ENCODE measurements at regions not wholly inside any gene's neighbourhood (a gene's known extent, or its start where the extent isn't known, plus 50 kb on each side); places are given as distances from the start of the nearest gene placed in this dataset.

DNA sequence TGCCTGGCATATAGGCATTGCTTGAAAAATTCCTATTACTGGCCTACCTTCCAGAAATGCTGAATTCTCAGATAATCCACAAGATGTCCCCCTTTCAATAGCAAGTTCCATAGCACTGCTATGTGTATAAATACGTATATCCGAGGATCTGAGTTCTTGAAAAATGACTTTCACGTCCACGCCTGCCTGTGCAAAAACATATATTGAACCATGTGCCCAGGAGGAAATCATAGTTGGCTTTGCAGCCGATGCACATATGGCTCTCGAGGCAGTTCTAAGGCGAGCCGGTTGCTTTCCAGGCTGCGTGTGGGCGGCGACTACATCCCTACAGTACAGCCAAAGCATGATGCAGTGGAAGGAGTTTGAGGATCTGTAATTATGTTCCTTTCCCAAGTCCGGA is 55.4 kb upstream of the ESX1 start:
- no peak overlapping the region for H3K4me3 Mint-ChIP-seq
- no peaks in the 10 kb centered on the region for H3K36me3 ChIP-seq (replicated peaks in 1 of 2; ENCODE audit: control insufficient read depth in 1 of 2, insufficient read depth in 2 of 2, low read length in 2 of 2)
- 28% methylated on average over 2 of the region's 12 CpGs for WGBS (ENCODE audit: insufficient coverage)

GRCh38 chrX:104309169-104309568 is 54.4 kb upstream of the ESX1 start:
- Histone ChIP-seq H2AFZ (ENCODE audit: insufficient read depth, low read depth, low read length, poor library complexity, severe bottlenecking) (no peak overlapping the region), H3K36me3 (replicated peaks in 1 of 2; ENCODE audit: control insufficient read depth in 1 of 2, insufficient read depth in 2 of 2, low read length in 2 of 2) (no peaks in the 10 kb centered on the region), H3K4me2 (replicated peaks; ENCODE audit: extremely low read depth, low read length, poor library complexity, severe bottlenecking) (no peak overlapping the region), H3K4me3 (replicated peaks in 1 of 3; ENCODE audit: low read depth in 2 of 3, low read length in 3 of 3) (no peak overlapping the region), H3K9me3 (replicated peaks in 1 of 2; ENCODE audit: control insufficient read depth in 1 of 2, insufficient read depth in 1 of 2, low read length in 2 of 2) (no peaks in the 10 kb centered on the region), H3K27ac (ENCODE audit: low read depth in 1 of 2, low read length in 2 of 2) (no peak overlapping the region), H3K27me3 (ENCODE audit: control insufficient read depth in 2 of 2, insufficient read depth in 2 of 2, low read length in 2 of 2) (no peaks in the 10 kb centered on the region), H3K9ac (ENCODE audit: insufficient read depth, low read length, poor library complexity, severe bottlenecking) (no peak overlapping the region), H3K79me2 (ENCODE audit: insufficient read depth, low read length) (no peaks in the 10 kb centered on the region), H3K4me1 (ENCODE audit: control insufficient read depth in 1 of 2, insufficient read depth in 2 of 2, low read length in 2 of 2) (no peaks in the 10 kb centered on the region), H4K20me1 (ENCODE audit: insufficient read depth, low read length) (no peaks in the 10 kb centered on the region)
- intact Hi-C loops (cut with micrococcal nuclease), result no loop called here
- H3K9me3 Mint-ChIP-seq, result no peaks in the 10 kb centered on the region
- no peaks in the 10 kb centered on the region for H3K4me1 Mint-ChIP-seq
- peaks cover 0 to 9% (median 1%) of the 10 kb centered on the region in 3 donors for H3K27me3 Mint-ChIP-seq (ENCODE audit: low read depth in 3 of 3)
- no peak overlapping the region for H3K27ac Mint-ChIP-seq
- WGBS (ENCODE audit: insufficient coverage), result no CpG with 5 or more reads among the region's 5 CpGs
- H3K36me3 Mint-ChIP-seq, result no peaks in the 10 kb centered on the region
- H3K4me3 Mint-ChIP-seq, result no peak overlapping the region
- TF ChIP-seq, protein P1, sequence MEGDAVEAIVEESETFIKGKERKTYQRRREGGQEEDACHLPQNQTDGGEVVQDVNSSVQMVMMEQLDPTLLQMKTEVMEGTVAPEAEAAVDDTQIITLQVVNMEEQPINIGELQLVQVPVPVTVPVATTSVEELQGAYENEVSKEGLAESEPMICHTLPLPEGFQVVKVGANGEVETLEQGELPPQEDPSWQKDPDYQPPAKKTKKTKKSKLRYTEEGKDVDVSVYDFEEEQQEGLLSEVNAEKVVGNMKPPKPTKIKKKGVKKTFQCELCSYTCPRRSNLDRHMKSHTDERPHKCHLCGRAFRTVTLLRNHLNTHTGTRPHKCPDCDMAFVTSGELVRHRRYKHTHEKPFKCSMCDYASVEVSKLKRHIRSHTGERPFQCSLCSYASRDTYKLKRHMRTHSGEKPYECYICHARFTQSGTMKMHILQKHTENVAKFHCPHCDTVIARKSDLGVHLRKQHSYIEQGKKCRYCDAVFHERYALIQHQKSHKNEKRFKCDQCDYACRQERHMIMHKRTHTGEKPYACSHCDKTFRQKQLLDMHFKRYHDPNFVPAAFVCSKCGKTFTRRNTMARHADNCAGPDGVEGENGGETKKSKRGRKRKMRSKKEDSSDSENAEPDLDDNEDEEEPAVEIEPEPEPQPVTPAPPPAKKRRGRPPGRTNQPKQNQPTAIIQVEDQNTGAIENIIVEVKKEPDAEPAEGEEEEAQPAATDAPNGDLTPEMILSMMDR (IDR thresholded peaks at IDR 0.05), result no peak
- DNase-seq, result no peak

More for the DNA sequence above, 55.4 kb upstream of the ESX1 start:
- H3K27me3 ChIP-seq (ENCODE audit: control insufficient read depth in 2 of 2, insufficient read depth in 2 of 2, low read length in 2 of 2), result no peaks in the 10 kb centered on the region
- H3K27ac ChIP-seq (ENCODE audit: low read depth in 1 of 2, low read length in 2 of 2), result no peak overlapping the region
- no peak overlapping the region for H3K4me2 ChIP-seq (replicated peaks; ENCODE audit: extremely low read depth, low read length, poor library complexity, severe bottlenecking)
- TF ChIP-seq, protein P1 (IDR thresholded peaks at IDR 0.05), result no peak
- H3K79me2 ChIP-seq (ENCODE audit: insufficient read depth, low read length), result no peaks in the 10 kb centered on the region
- Mint-ChIP-seq H3K36me3 (no peaks in the 10 kb centered on the region), H3K27ac (no peak overlapping the region), H3K9me3 (no peaks in the 10 kb centered on the region), H3K27me3 (ENCODE audit: low read depth in 3 of 3) (peaks cover 0 to 10% (median 1%) of the 10 kb centered on the region in 3 donors), H3K4me1 (no peaks in the 10 kb centered on the region)
- intact Hi-C loops (cut with micrococcal nuclease), result no loop called here
- H3K9me3 ChIP-seq (replicated peaks in 1 of 2; ENCODE audit: control insufficient read depth in 1 of 2, insufficient read depth in 1 of 2, low read length in 2 of 2), result no peaks in the 10 kb centered on the region
- no peak overlapping the region for H3K4me3 ChIP-seq (replicated peaks in 1 of 3; ENCODE audit: low read depth in 2 of 3, low read length in 3 of 3)
- no peaks in the 10 kb centered on the region for H4K20me1 ChIP-seq (ENCODE audit: insufficient read depth, low read length)
- H3K9ac ChIP-seq (ENCODE audit: insufficient read depth, low read length, poor library complexity, severe bottlenecking), result no peak overlapping the region
- H3K4me1 ChIP-seq (ENCODE audit: control insufficient read depth in 1 of 2, insufficient read depth in 2 of 2, low read length in 2 of 2), result no peaks in the 10 kb centered on the region
- H2AFZ ChIP-seq (ENCODE audit: insufficient read depth, low read depth, low read length, poor library complexity, severe bottlenecking), result no peak overlapping the region
- DNase-seq, result no peak

Measured in CD14-positive monocyte (primary cell).